CD4-positive, alpha-beta T cell treated with Interleukin-6 for 4 hours (primary cell): ENCODE measurements at regions not wholly inside any gene's neighbourhood (a gene's known extent, or its start where the extent isn't known, plus 50 kb on each side); places are given as distances from the start of the nearest gene placed in this dataset.
"Not testable (repeated sequence)": the region's sequence is repeated elsewhere in the genome, so short reads cannot be mapped to it uniquely, and the experiment has no call there.

ENCODE experiments used
- DNase-seq: peaks from one replicate; pipeline ENCODE4 v3.0.0-alpha.2; 2020; ENCODE audit warnings: mixed read lengths

DNA sequence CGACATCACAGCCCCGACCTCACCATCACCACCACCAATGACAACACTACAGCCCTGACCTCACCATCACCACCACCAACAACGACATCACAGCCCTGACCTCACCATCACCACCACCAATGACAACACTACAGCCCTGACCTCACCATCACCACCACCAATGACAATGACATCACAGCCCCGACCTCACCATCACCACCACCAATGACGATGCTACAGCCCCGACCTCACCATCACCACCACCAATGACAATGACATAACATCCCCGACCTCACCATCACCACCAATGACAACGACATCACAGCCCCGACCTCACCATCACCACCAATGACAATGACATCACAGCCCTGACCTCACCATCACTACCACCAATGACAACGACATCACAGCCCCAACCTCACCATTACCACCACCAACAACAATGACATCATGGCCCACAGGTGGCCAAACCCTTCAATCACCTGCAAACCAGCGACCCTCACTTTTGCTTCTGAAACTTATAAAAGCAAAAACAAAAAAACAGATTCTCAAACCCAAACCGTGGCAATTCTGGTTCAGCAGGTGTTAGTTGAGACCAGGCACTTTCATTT is 70.7 kb upstream of the TMEM18 start:
- no peak for DNase-seq

DNA sequence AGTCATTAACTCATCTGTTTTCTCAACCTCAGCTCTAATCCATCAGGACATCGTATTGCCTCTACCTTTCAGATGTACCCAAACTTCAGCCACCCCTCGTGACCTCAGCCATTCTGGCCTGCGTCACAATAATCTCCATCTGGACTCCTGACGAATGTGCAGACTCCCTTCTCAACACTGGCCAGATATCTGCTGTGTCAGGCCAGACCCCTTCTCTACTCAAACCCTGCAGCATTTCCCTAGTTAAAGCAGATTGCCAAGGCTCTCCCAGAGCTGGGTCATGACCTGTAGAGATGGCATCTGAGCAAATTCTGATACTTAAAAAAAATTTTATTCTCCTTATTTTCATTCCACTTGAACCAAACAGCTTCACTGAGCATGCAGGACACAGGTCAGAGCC is 69.5 kb upstream of the TMEM18 start:
- DNase-seq = no peak

GRCh38 chr2:744088-744487 is 66.9 kb upstream of the TMEM18 start:
- DNase-seq = no peak

DNA sequence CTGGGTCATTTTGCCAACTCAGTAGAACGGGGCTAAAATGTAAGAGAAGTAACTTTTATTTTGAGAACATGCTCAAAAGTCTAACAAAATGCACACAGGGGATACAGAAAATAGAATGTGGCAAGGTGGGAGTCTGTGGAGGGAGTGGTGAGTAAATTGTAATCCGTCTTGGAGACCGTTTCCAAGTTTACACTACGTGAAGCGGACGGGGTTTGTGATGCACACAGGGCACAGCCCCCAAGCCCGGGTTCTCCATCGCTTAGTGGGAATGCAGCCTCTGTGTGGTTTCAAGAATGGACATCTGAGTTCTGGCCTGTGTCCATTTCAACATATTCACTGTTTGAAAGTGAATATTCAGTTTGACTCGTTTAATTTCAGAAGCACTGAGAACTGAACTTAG is 65.0 kb upstream of the TMEM18 start:
- DNase-seq = no peak

DNA sequence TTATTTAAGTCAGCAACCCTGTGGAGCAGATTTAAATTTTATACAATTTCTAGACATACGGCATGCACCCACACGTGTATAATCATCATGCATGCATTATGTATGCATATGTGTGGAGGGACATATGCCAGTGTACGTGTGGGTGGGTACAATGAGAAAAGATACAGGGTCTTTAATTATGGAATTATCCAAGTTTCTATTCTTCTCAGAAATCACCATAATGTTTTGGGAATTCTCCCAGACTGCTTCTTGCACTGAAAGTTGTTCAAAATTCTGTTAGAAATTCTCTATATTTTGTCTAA is 63.9 kb upstream of the TMEM18 start:
- DNase-seq = no peak

GRCh38 chr2:740322-741194 is 63.4 kb upstream of the TMEM18 start:
- DNase-seq = not testable (repeated sequence)

DNA sequence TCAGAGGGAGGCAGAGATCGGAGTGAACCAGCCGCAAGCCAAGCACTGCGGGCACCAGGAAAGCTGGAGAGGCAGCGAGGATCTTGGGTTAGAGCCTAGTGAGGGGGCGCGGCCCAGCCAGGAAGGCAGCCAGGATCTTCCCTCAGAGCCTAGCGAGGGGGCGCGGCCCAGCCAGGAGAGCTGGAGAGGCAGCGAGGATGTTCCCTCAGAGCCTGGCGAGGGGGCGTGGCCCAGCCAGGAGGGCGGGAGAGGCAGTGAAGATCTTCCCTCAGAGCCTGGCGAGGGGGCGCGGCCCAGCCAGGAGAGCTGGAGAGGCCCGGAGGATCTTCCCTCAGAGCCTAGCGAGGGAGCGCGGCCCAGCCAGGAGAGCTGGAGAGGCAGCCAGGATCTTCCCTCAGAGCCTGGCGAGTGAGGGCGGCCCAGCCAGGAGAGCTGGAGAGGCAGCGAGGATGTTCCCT is 62.7 kb upstream of the TMEM18 start:
- not testable (repeated sequence) for DNase-seq

DNA sequence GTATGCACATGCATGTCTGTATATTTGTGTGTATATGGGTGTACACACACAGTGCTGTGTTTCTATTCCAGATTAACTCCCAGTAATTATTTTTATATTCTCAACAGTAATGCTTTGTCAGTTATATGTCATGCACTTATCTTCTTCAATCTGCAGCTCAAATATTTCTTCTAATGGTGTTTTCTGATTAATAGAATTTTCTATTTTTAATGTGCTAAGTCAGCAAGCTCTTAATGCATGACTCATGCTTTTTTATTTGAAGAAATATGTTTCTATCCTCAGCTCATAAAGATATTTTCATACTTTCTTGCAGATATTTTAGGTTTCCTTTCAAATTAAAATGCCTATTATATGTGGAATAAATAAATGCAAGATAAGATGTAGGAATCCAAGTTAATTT is 59.7 kb upstream of the TMEM18 start:
- DNase-seq = no peak

GRCh38 chr2:735670-736218 is 58.5 kb upstream of the TMEM18 start:
- no peak for DNase-seq

- no peak for DNase-seq
Observed at GRCh38 chr2:734496-734895, 57.3 kb upstream of the TMEM18 start.

GRCh38 chr2:733495-733894 is 56.3 kb upstream of the TMEM18 start:
- no peak for DNase-seq

DNA sequence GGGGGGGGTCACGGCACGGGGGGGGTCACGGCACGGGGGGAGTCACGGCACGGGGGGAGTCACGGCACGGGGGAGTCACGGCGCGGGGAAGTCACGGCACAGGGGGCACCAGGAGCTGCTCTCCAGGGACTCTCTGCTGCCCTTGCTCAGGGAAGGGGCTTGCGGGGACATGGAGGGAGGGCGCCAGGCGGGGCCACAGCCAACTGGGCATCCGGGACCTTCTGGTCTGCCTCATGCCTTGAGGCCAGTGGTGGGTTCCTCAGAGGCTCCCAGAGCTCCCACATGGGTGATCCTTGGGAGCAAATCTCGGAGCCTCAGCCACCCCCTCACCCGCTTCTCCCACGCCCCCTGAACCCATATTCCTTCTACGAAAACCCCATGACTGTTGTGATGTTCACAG is 55.8 kb upstream of the TMEM18 start:
- no peak for DNase-seq

DNA sequence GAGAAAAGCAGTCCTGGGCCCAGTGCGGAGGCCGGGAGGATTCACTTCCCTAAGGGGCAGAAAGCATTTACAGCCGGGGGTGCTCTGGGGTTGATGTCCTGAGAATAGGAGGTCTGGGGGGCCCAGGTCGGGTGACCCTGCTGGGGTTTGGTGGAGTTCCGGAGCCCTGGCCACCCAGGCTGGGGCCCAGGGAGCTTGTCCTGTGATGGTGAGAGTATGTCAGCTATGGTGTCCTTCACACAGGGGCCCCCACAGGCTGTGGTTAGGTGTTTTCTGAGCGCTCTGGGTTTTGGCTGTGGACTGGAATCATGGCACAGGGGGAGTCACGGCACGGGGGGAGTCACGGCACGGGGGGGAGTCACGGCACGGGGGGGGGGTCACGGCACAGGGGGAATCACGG is 54.5 kb upstream of the TMEM18 start:
- no peak for DNase-seq

DNA sequence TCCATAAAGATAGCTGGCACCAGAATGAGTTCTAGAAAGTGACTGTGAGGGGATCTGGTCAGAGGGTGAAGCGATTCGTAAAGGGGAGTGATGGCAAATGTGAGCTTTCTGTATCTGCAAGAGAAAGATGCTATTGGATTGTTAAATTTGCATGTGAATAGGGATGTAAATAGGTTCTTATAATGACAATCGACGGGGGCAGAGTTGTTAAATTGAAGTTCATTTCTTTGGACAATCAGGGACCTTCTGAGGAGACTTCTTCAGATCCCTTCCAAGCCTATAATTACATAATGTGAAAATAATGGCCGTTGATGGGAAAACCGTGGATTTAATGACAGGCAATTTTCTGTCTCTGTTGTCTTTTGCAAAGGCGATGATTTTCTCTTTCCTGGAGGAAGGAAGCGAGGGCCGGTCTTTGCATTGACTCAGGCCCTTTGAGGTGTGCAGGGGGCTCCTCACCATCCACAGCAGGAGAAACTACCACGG is 52.2 kb upstream of the TMEM18 start:
- DNase-seq = no peak

GRCh38 chr2:728165-728564 is 51.0 kb upstream of the TMEM18 start:
- no peak for DNase-seq

- no peak for DNase-seq
Observed at GRCh38 chr2:727071-727470, 49.9 kb upstream of the TMEM18 start.
